ENCODE measurements at regions not wholly inside any gene's neighbourhood (a gene's known extent, or its start where the extent isn't known, plus 50 kb on each side); places are given as distances from the start of the nearest gene placed in this dataset.

- TF ChIP-seq RAD21 (conservative IDR thresholded peaks at IDR 0.05) = no peak
- TF ChIP-seq EP300 (conservative IDR thresholded peaks at IDR 0.05; ENCODE audit: poor library complexity, severe bottlenecking) = no peak
- no peak for TF ChIP-seq POLR2AphosphoS5 (IDR thresholded peaks at IDR 0.05)
- no peak for TF ChIP-seq SMC3 (conservative IDR thresholded peaks at IDR 0.05; ENCODE audit: poor library complexity)
- no peak overlapping the region for H3K9ac ChIP-seq (ENCODE audit: low read length)
- no peaks in the 10 kb centered on the region for H3K79me2 ChIP-seq (replicated peaks; ENCODE audit: insufficient read depth, low read length)
- H3K27me3 ChIP-seq (ENCODE audit: insufficient read depth, low read depth, low read length) = no peaks in the 10 kb centered on the region
- H3K36me3 ChIP-seq (ENCODE audit: insufficient read depth, low read length) = no peaks in the 10 kb centered on the region
- no peak overlapping the region for H3K27ac ChIP-seq (ENCODE audit: low read length)
- no peaks in the 10 kb centered on the region for H3K9me3 ChIP-seq (ENCODE audit: low read length)
- no peaks in the 10 kb centered on the region for H4K20me1 ChIP-seq (ENCODE audit: insufficient read depth)
- no peak overlapping the region for H2AFZ ChIP-seq (ENCODE audit: low read depth, low read length)
- no peaks in the 10 kb centered on the region for H3K9me2 ChIP-seq (ENCODE audit: insufficient read depth, low read length)
- H3F3A ChIP-seq (ENCODE audit: insufficient read depth, low read length, poor library complexity, severe bottlenecking) = no peaks in the 10 kb centered on the region
- no peak overlapping the region for H3K4me2 ChIP-seq (ENCODE audit: low read length)
- no peak overlapping the region for H3K4me3 ChIP-seq (ENCODE audit: low read length)
Observed at GRCh38 chr5:163345216-163345615, 92.2 kb upstream of the CCNG1 start.

DNA sequence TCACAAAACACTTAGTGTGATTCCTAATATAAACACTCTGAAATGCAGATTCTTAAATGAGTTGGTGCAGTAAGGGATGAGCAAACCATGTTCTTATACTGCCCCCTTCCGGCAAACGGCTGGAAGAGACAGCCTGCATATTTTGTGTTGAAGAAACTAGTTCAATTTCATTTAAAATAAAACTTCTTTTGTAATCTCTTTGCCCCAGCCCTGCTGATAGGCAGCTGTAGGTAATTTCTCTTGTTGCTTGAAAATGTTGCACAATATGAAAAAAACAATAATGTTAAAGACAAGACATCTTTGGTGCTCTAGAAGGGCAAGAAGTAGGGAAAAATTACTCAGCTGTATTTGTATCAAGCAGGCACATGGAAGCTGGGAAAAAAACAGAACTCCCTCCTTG is 89.7 kb upstream of the CCNG1 start:
- H3K9ac ChIP-seq (ENCODE audit: low read length) = no peak overlapping the region
- H3K4me2 ChIP-seq (ENCODE audit: low read length) = no peak overlapping the region
- H4K20me1 ChIP-seq (ENCODE audit: insufficient read depth) = no peaks in the 10 kb centered on the region
- no peaks in the 10 kb centered on the region for H3F3A ChIP-seq (ENCODE audit: insufficient read depth, low read length, poor library complexity, severe bottlenecking)
- no peak overlapping the region for H2AFZ ChIP-seq (ENCODE audit: low read depth, low read length)
- H3K27me3 ChIP-seq (ENCODE audit: insufficient read depth, low read depth, low read length) = no peaks in the 10 kb centered on the region
- no peaks in the 10 kb centered on the region for H3K9me3 ChIP-seq (ENCODE audit: low read length)
- H3K79me2 ChIP-seq (replicated peaks; ENCODE audit: insufficient read depth, low read length) = no peaks in the 10 kb centered on the region
- no peak overlapping the region for H3K4me3 ChIP-seq (ENCODE audit: low read length)
- H3K27ac ChIP-seq (ENCODE audit: low read length) = no peak overlapping the region
- TF ChIP-seq EZH2 (IDR thresholded peaks at IDR 0.05; ENCODE audit: borderline replicate concordance, insufficient read depth, low read length, poor library complexity, severe bottlenecking) (no peak), RAD21 (conservative IDR thresholded peaks at IDR 0.05) (peak; percentile 94), SMC3 (conservative IDR thresholded peaks at IDR 0.05; ENCODE audit: poor library complexity) (peak; percentile 90)
- TF ChIP-seq, protein P1, sequence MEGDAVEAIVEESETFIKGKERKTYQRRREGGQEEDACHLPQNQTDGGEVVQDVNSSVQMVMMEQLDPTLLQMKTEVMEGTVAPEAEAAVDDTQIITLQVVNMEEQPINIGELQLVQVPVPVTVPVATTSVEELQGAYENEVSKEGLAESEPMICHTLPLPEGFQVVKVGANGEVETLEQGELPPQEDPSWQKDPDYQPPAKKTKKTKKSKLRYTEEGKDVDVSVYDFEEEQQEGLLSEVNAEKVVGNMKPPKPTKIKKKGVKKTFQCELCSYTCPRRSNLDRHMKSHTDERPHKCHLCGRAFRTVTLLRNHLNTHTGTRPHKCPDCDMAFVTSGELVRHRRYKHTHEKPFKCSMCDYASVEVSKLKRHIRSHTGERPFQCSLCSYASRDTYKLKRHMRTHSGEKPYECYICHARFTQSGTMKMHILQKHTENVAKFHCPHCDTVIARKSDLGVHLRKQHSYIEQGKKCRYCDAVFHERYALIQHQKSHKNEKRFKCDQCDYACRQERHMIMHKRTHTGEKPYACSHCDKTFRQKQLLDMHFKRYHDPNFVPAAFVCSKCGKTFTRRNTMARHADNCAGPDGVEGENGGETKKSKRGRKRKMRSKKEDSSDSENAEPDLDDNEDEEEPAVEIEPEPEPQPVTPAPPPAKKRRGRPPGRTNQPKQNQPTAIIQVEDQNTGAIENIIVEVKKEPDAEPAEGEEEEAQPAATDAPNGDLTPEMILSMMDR (IDR thresholded peaks at IDR 0.05; ENCODE audit: poor library complexity, severe bottlenecking) = peak; percentile 91
- H3K9me2 ChIP-seq (ENCODE audit: insufficient read depth, low read length) = no peaks in the 10 kb centered on the region
- H3K36me3 ChIP-seq (ENCODE audit: insufficient read depth, low read length) = no peaks in the 10 kb centered on the region

- Histone ChIP-seq H3K27ac (ENCODE audit: low read length) (peak overlapping the region; percentile 37), H3K36me3 (ENCODE audit: insufficient read depth, low read length) (no peaks in the 10 kb centered on the region), H3K27me3 (ENCODE audit: insufficient read depth, low read depth, low read length) (no peaks in the 10 kb centered on the region), H3K9ac (ENCODE audit: low read length) (no peak overlapping the region), H3K9me2 (ENCODE audit: insufficient read depth, low read length) (no peaks in the 10 kb centered on the region), H4K20me1 (ENCODE audit: insufficient read depth) (no peaks in the 10 kb centered on the region), H3F3A (ENCODE audit: insufficient read depth, low read length, poor library complexity, severe bottlenecking) (no peaks in the 10 kb centered on the region), H3K9me3 (ENCODE audit: low read length) (no peaks in the 10 kb centered on the region), H3K4me2 (ENCODE audit: low read length) (peak overlapping the region; percentile 21), H3K4me3 (ENCODE audit: low read length) (peak overlapping the region; percentile 6), H2AFZ (ENCODE audit: low read depth, low read length) (peak overlapping the region; percentile 15), H3K79me2 (replicated peaks; ENCODE audit: insufficient read depth, low read length) (no peaks in the 10 kb centered on the region)
- TF ChIP-seq POLR2AphosphoS5 (IDR thresholded peaks at IDR 0.05) = no peak
- no peak for TF ChIP-seq EP300 (conservative IDR thresholded peaks at IDR 0.05; ENCODE audit: poor library complexity, severe bottlenecking)
- TF ChIP-seq MXI1 (conservative IDR thresholded peaks at IDR 0.05; ENCODE audit: poor library complexity, severe bottlenecking) = no peak
- TF ChIP-seq, protein P1 (IDR thresholded peaks at IDR 0.05; ENCODE audit: poor library complexity, severe bottlenecking) = peak; percentile 43
- TF ChIP-seq SMC3 (conservative IDR thresholded peaks at IDR 0.05; ENCODE audit: poor library complexity) = no peak
Observed at GRCh38 chr5:163350083-163350482, 87.3 kb upstream of the CCNG1 start.

Measured in neural cell (in vitro differentiated cells).